GM18858 (cell line): ENCODE measurements at regions not wholly inside any gene's neighbourhood (a gene's known extent, or its start where the extent isn't known, plus 50 kb on each side); places are given as distances from the start of the nearest gene placed in this dataset.
"Not testable (repeated sequence)": the region's sequence is repeated elsewhere in the genome, so short reads cannot be mapped to it uniquely, and the experiment has no call there.

Source experiments
- ATAC-seq: cut with Tn5 transposase; IDR thresholded peaks from one replicate; pipeline ENCODE4 v1.9.1; 2021; ENCODE audit not compliant: unreplicated experiment

DNA sequence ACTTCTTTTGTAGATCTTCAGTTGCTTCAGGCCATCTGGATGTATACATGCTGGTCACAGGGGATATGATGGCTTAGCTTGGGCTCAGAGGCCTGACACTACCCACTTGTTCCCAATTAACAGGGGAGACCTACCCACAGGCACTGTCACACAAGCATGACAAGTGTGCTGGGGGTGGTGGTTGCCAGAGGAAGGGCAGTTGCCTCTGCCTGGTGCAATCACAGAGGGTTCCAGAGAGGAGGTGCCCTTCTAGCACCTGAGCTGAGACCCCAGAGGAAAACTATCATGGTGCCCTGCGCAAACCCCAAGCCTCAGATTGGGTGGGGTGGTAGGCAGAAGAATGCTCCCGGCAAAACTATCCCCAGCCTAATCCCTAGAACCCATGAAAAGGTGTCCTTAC, 65.6 kb upstream of the NANOS1 start:
- no peak for ATAC-seq

DNA sequence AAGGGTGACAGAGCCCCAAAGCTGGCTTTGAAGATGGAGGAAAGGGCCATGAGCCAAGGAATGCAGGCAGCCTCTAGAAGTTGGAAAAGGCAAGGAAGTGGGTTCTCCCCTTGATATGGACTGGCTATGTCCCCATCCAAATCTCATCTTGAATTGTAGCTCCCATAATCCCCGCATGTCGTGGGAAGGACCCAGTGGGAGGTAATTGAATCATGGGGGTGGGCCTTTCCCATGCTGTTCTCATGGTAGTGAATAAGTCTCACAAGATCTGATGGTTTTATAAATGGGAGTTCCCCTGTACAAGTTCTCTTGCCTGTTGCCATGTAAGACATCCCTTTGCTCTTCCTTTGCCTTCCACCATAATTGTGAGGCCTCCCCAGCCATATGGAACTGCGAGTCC, 65.0 kb upstream of the NANOS1 start:
- not testable (repeated sequence) for ATAC-seq

DNA sequence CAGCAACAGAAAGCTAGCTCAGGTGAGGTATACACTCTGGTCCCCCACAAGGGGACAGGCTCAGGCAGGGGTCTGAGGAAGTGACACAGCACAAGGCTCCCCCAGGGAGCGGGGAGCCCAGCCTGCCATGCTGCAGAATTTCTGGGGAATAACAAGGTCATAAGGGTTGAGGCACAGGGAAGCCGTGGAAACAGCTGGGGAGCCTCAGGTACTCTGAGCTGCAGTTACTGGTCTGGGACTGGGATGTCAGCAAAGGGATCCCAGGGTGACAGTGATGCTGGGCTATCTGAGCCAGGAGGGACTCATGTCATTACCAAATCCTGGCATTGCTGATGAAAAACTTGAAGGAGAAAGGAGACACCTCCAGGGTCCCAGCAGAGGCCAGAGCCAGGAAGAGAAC, 64.4 kb upstream of the NANOS1 start:
- ATAC-seq = no peak

DNA sequence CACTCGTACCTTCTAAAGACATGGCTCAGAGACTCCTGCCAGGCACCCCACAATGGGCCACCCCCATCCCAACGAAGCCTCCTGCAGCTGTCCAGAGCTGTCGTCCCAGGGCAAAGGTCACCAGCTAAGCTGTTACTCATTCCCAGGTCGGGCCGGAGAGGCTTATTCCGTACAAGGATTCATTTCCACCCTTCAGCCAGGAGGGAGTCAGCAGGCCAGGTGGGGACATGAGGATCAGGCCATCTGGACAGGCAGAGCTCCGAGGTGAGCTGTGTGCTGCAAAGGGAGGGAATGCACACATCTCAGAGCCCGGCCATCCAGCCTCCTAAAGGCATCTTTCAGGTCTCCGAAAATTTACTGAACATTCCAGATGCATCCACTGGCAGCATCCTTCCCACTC, 63.9 kb upstream of the NANOS1 start:
- ATAC-seq = no peak

DNA sequence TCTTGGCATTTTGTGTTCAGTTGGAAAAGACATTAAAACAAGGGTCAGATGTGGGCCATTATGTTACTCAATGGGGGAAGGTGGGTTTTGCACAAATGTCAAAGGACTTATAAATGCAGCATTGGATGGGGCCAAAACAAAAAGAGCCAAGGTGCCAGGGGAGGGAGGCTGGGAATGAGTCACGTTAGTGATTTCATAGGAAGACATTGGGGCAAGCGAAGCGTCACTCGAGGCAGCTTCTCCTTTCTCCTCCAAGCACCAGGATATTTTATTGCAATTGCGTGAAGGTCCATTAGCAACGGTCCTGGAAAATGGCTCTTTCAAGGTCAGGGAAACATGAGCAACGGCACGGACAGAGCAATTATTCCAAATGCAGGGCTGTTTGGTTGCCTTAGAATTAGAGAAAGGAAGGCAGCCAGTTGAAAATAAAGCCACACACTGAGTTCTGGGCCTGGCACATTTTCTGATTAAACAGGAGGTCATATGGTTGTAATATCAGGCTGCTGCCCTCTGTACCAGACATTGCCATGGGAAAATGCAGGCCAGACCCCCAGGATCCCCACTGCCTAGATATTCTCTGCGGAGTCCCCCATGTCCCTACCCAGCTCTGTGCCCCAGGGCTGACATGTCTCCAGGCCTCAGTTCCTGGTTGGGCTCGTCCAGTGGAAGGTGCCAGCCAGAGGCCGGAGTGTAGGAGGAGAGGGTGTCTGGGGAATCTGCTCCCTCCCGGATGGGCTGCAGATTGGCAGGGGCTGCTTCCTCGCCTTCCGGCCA, 63.3 kb upstream of the NANOS1 start:
- ATAC-seq = no peak

DNA sequence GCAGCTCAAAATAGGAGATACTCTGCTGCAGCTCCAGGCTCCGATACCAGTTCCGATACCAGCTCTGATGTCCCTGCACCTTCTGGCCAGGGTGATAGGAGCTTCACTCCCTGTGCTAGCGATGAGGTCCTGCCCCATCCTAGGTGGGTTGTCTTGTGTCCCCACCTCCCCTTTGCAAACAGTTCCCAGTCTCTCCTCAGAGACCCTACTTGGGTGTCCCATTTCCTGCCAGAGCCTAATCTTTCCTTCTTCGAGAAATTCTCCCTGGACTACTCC, 62.7 kb upstream of the NANOS1 start:
- ATAC-seq = no peak

DNA sequence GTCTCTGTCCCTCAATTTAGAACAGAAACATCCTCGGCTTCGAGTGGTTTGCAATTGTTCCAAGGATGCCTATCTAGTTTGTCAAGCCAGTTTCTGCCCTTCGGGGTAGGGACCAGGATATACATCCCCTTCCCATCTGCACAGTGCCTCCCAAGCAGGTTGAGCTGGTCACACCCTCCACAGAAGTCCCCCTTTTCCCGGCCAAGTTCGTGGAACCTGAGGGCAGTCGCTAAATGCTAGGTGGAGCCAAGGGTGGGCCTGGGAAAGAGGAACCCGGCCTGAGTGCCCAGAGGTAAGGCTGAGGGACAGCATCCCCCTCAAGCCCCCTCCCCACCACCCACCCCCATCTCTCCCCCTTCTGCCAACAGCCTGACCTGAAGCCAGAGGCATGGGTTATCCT, 62.4 kb upstream of the NANOS1 start:
- ATAC-seq = no peak

DNA sequence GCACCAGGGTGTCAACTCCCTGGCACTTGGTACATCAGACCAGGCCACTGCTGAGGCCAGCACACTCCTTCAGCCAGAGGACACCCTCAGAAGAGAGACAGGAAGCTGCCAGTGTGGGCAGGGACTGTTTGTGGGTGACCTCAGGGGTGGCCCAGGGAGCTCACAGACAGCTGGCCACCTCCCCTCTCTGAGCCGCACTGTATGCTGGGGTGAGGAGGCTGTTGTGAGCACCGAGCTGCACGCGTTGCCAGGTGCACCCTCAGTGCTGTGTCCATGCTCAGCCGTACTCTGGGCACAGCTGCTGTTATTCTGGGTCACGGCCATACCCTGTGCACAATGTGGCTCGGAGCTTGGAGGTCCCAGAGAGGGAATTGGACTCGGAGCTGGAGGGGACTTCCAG, 61.5 kb upstream of the NANOS1 start:
- ATAC-seq = no peak

DNA sequence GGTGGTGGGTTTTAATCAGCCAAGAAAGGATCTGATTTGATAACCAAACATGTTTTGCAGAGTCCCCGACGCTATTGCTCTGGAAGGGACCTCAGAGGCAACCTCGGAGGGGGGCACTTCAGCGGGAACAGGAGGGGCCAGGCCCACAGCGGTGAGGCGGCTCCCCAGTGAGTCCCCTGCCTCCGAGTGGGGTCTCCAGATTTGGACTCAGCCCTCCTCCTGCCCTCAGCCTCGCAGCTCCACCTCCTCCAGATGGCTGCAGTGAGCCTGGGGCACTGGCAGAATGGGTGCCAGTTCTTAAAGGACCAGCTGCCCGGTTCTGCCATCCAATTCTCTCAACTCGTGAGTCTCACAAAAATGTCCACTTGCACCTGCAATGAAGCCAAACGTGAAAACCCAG, 61.0 kb upstream of the NANOS1 start:
- no peak for ATAC-seq

DNA sequence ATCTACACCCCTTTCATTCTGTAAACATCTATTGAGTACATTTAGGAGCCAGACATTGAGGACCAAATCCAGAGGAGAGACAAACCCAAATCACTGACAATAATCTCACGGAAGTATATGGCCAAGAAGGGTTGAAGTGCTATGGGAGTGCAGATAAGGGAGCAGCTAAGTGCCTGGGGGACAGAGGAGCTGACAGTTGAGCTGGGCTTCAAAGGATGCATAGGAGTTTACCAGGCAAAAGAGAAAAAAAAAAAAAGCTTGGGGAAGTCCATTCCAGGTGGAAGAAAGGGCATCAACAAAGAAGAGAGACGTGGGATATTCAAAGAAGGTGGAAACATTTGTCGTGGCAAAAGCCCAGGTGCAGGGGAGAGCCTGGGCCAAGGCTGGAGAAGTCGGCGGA, 60.5 kb upstream of the NANOS1 start:
- no peak for ATAC-seq

DNA sequence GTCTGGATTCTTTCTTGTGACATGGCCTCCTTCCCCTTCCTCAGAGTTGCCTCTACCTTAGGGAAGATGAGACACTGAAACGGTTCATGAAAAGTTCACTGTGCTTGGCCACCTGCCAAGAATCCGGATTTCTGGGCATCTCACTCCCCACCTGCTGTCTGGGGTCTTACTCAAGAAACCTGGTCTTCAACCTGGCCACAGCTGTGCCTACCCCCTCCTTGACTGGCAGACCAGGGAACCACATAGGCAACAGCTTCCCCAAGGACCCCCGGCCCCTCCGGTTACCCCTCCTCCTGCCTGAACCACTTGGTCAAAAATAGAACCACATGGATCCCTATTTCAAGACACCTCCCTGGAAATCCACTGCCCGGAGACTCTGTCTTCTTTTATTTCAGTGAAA, 58.7 kb upstream of the NANOS1 start:
- ATAC-seq = no peak

DNA sequence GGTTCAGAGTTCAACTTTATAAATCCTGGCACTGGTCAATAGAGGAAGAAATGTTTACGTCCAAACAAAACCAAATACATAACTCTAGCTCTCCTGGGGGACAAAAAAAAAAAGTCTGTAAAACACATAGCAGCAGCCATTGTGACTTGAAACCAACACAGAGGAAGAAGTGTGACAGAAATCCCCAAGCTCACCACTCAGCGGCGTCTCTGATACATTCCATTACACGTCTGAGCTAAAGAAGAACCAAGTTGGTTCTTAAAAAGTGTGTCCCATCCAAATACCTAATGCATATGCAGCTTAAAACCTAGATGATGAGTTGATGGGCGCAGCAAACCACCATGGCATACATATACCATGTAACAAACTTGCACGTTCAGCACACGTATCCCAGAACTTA, 58.3 kb upstream of the NANOS1 start:
- ATAC-seq = no peak

DNA sequence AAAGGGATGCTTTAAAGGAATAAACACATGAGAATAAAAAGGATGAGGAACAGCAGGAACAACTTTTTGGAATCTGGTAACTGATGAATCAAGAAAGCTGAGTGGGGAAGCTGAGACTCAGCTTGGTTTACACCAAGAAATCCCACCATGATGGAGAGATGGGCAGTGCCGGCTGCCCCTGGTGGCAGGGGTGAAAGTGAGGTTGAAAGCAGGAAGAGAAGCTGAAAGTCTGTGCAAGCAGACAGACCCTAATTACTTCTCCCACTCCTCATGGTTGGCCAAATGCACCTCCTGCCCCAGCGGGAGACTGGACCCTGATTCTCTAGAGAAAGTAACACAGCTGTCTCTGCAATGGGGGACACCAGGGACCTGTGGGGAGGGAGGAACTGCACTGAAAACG, 57.6 kb upstream of the NANOS1 start:
- no peak for ATAC-seq

DNA sequence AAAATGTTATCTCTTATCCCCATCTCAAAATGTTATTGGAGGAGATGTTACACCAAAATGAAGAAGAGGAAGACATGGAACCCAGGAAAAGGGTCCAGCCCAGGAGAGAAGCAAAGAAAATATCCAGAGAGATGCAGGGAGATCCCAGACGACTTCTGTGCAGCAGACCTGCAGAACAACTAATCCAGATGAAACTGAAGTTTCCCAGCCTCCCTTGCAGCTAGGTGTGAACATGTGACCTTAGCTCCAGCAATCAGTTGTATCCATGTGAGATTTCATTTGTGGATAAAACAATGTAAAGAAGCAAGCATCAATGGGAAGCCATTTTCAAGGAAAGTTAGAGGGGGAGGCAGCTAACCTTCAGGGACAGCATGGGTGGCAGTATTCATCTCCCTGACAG, 55.8 kb upstream of the NANOS1 start:
- no peak for ATAC-seq

DNA sequence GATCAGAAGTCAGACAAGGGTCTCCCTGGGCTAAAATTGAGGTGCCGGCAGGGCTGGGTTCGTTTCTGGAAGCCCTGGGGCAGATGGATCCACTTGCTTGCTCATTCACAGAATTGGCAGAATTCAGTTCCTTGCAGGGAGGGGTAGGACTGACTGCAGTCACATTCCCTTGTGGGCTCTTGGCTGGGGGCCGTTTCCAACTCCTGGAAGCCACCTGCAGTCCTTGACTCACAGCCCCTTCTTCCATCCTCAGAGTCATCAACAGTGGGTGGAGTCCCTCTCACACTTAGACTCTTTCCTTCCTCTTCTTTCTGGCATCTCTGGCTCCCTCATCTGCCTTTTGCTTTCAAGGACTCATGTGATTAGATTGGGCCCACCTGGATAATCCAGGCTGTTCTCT, 54.6 kb upstream of the NANOS1 start:
- ATAC-seq = no peak

DNA sequence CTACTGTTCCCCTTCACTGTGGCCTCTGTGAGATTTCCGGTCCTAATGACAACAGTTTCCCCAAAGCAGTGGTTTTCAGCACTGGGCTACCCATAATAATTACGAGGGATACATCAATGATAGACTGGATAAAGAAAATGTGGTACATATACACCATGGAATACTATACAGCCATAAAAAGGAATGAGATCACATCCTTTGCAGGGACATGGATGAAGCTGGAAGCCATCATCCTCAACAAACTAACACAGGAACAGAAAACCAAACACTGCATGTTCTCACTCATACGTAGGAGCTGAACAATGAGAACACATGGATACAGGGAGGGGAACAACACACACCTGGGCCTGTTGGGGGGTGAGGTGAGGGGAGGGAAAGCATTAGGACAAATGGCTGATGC, 53.3 kb upstream of the NANOS1 start:
- not testable (repeated sequence) for ATAC-seq

DNA sequence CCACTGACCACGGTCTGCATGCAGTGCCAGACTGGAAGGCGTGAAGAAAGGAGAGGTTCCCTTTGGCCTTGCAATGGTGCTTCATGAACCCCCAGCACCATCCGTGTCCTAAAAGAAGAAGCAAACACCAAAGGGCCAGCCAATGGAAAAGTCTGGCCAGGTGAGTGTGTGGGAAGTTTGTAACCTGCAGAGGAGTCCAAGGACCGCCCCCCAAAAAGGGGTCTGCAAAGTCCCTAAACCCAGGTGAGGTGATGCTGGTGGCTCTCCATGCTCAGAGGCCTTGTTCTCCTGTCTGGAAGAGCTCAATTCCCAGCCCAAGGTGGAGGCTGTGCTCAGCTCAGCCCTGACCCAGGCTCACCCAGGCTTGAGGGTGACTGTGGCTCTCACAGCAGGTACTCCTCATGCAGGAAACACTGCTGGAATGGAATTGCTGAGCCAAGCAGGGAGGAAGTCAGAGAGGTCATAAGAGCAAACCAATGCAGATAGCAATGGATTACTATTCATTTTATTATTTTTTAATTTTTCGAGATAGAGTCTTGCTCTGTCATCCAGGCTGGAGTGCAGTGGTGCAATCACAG, 52.4 kb upstream of the NANOS1 start:
- no peak for ATAC-seq

DNA sequence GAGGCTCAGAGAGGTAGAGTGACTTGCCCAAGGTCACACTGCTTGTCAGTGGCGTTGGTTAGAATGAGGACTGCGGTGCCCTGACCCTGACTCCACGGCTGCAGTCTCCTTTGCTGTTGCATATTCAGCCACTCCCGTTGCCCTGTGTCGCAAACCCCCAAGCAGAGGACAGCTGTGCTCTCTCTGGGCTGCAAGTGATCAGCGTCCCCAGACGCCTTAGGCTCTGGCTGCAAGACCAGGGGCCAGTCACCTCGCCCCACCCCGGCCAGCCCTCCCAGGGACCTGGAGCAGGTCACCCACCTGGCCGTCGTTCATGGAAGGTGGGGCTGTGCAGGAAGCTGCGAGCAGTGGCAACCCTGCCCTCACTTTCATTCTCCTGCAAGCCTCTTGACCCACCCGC, 51.7 kb upstream of the NANOS1 start:
- no peak for ATAC-seq

DNA sequence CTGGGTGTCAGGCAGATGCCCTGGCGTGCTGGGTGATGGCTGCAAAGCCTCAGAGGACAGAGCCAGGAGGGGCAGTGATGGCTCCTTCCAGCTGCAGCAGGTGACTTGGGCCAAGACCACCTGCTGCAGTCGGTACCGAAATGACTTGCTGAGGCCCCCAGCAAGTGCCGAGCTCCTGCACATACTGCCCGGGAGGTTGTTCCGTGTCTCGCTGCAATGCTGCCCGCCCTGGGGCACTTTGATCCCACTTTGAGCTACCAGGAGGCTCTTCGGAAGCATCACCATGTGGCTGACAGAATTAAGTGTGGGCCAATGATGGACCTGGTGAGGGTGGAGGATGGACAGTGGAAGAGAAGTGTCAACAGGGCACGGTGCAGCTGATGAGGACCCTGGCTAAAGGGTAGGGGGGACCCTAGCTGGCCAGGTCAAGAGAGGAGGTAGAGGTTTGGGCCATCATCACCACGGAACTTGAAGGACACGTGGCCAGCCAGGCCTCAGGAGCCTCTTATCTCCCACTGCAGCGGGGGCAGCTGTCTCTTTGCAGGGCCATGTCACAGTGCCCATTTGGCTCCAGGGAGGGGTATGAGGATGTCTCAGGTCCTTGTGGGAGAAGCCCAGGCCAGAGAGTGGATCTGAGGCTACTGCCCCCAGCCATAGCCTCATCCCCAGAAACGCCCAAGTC, 51.1 kb upstream of the NANOS1 start:
- no peak for ATAC-seq

DNA sequence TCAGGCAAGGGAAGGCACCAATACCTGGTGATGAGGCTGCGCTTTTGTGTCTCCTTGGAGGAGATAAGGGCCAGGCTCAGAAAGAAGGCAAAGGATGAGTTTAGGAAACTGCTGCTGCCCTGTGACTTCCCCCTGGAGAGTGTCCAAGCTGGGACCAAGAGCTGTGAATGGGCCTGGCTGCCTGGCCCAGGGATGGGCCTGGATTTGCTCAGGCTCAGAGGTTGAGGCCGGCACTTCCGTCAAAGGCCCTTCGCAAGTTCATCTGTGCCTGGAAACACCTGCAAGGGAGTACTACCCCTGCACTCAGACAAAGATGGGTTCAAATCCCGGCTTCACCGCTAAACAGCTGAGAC, 50.5 kb upstream of the NANOS1 start:
- no peak for ATAC-seq

DNA sequence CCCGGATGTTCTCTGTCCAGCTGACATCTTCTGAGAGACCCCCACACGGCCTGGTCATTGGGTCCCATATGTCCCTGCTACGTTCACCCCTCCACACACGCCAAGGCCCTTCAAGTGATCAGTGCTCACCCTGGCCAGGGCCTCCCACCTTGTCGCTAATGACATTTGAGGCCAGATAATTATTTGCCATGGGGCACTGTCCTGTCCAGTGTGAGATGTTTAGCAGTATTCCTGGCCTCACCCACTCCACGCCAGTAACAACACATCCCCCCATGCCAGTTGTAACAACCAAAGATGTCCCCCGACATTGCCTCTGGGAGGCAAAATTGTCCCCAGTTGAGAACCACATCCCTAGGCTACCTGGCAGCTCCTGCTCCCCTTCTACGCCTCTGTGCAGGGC, 49.9 kb upstream of the NANOS1 start:
- no peak for ATAC-seq
